K562 (cell line): ENCODE measurements at regions not wholly inside any gene's neighbourhood (a gene's known extent, or its start where the extent isn't known, plus 50 kb on each side); places are given as distances from the start of the nearest gene placed in this dataset.

Experiments used
- CTCF ChIP-seq, 3 experiments: IDR thresholded peaks in 2 of 3; conservative IDR thresholded peaks in 1 of 3; 2 replicates each; pipeline ENCODE4 v1.5.1; 2011 to 2012; ENCODE audit warnings: low read length in 3 of 3, mild to moderate bottlenecking in 3 of 3, control low read depth in 2 of 3, improper control_type of control experiment in 1 of 3, inconsistent platforms in 1 of 3, low read depth in 1 of 3, mixed read lengths in 1 of 3, moderate library complexity in 1 of 3; ENCODE audit not compliant: insufficient read depth in 2 of 3
- SMAD2 ChIP-seq: fragments of 150-350 bp; IDR thresholded peaks from 2 replicates; pipeline ENCODE4 v1.6.1; 2014; ENCODE audit warnings: low read depth, mild to moderate bottlenecking, low read length

GRCh38 chr1:213820362-213821149 lies 167.2 kb upstream of the PROX1 start:
- TF ChIP-seq CTCF (IDR thresholded peaks at IDR 0.05 in 2 of 3, conservative IDR thresholded peaks at IDR 0.05 in 1 of 3; ENCODE audit: insufficient read depth in 2 of 3, low read depth in 1 of 3, low read length in 3 of 3): no peak
- no peak for TF ChIP-seq SMAD2
